ENCODE measurements at regions not wholly inside any gene's neighbourhood (a gene's known extent, or its start where the extent isn't known, plus 50 kb on each side); places are given as distances from the start of the nearest gene placed in this dataset.
"Not testable (repeated sequence)": the region's sequence is repeated elsewhere in the genome, so short reads cannot be mapped to it uniquely, and the experiment has no call there.

- DNase-seq: no peak
Measured at GRCh38 chr10:123381224-123381623, 227.0 kb downstream of the BUB3 start.

DNA sequence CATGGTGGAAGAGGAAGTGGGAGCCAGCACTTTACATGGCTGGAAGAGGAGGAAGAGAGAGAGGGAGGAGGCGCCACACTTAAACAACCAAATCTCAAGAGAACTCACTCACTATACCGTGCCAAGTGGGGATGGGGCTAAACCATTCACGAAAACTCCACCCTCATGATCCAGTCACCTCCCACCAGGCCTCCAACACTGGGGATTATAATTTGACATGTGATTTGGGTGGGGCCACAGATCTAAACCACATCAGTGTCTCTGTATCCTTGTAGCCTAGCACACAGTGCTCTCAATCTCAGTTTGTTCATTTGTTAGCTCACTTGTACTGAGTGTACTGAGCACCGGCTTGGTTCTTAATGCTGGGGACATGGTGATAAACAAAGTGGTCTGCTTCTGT lies 228.3 kb downstream of the BUB3 start:
- DNase-seq: no peak

GRCh38 chr10:123385508-123386080 lies 231.4 kb downstream of the BUB3 start:
- no peak for DNase-seq

DNA sequence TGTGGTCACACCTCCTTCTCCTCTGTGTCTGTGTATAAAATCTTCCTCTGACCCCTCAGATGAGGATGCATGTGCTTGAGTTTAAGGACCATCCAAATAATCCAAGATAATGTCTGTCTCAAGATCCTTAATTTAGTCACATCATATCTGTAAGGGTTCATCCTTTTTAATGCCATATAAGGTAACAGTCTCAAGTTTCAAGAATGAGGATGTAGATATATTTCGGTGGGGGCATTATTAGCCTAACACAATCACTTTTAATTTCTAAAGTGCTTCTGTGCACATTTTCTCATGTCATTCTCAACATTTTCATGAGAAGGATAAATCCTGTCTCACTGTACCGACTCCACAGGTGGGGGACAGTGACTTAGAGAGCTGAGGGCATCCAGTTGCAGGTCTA lies 235.3 kb downstream of the BUB3 start:
- no peak for DNase-seq

- no peak for DNase-seq
Measured at GRCh38 chr10:123390332-123390731, 236.1 kb downstream of the BUB3 start.

GRCh38 chr10:123390874-123391273 lies 236.7 kb downstream of the BUB3 start:
- DNase-seq: no peak

DNA sequence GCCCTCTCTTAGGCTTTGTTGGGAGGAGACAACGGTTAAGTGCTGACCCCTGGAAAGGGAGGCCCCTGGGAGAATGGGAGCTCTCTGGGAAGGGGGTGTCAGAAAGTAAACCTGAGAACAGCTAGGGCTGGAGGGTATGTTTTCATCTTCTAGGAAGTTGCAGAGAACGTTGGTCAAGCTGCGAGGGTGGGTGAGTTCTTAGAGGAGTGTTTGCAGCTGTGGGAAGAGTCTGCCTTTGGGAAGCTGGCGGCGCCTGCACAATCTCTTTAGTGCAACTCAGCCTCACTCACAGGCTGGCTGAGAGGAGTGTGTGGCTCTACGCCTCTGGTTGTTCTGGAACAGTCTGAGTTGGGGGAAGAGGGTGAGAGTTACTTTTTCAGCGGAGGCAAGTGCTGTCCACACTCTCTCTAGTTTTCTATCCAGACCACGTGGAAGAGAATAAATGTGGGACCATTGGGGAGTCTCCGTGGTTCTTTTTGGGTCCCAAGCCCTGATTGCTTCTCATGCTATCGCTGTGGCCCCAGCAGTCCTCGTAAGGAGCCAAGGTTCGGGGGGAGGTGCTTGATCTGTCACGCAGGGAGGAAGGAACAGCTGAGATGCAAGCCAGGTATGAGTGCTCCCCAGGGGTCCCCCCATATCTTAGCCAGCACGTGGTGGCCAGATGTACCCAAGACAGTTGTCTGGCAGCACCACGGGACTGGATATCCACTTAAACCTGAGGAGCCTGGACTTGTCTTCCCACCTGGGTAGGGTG lies 237.2 kb downstream of the BUB3 start:
- DNase-seq: no peak

GRCh38 chr10:123392182-123392963 lies 238.2 kb downstream of the BUB3 start:
- no peak for DNase-seq

- no peak for DNase-seq
Measured at GRCh38 chr10:123393170-123393569, 239.0 kb downstream of the BUB3 start.

DNA sequence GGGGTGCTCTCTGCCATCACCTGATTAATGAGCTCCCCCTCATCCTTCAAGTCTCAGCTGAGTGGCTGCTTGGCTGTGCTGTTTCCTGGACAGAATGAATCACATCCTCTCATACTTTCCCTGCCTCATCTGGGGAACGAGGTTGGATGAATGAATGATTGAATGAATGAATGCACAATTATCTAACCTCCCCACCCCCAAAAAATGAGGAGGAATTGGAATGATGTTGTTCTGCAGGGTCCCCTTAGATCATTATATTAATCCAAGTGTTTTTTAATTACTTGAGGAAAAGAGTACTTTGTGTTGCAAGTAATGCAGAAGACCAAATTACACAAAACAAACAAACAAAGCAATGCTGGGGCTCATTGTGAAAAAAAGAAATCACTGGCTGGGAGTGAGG lies 240.2 kb downstream of the BUB3 start:
- DNase-seq: no peak

GRCh38 chr10:123395234-123395633 lies 241.0 kb downstream of the BUB3 start:
- DNase-seq: not testable (repeated sequence)

GRCh38 chr10:123395906-123396305 lies 241.7 kb downstream of the BUB3 start:
- no peak for DNase-seq

- no peak for DNase-seq
Measured at GRCh38 chr10:123398180-123398591, 244.0 kb downstream of the BUB3 start.

- DNase-seq: no peak
Measured at GRCh38 chr10:123398756-123399155, 244.6 kb downstream of the BUB3 start.

DNA sequence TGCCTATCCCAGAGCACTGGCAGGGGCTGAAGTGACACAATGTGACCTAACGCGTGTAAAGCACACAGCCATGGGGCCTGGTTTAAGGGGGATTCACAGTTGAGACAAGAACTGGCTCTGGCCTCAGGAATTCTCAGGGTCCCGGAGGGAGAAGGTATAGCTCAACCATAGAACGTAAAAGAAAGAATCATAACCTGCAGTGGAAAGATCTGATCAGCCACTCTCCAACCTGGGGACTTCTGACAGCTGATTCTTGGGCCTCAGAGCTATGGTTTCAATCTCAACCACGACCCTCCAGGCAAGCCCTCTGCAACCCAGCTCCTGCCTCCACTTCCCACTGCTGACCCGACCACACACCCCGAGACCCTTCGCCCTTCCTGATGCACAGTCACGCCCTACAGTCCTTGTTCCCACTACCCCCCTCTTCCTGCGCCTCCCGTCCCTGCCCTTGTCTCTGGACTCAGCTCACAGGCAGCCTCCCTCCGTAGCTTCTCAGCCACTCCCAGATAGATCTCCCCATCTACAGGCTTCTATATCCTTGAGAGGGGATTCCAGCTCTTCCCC lies 245.2 kb downstream of the BUB3 start:
- DNase-seq: no peak

DNA sequence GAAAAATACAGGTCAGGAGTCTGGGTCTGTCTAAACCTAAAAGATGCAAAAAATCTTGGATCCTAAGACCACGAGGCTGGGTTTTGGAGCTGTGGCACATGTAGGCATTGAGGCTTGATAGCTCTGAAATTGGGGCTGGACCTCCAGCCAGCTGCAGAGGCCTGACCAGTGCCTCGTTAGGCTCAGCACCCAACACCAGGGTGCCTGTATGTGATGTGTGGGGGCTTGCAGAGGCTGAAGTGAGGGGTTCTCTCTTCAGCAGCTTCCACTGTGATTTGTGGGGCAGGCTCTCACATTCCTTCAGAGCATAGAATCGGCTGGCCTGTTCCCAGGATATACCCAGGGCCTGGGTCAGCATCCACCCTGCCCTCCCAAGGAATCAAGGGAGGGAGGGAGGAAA lies 247.8 kb downstream of the BUB3 start:
- no peak for DNase-seq

- DNase-seq: no peak
Measured at GRCh38 chr10:123402656-123403055, 248.5 kb downstream of the BUB3 start.

- no peak for DNase-seq
Measured at GRCh38 chr10:123404357-123404756, 250.2 kb downstream of the BUB3 start.

- no peak for DNase-seq
Measured at GRCh38 chr10:123408660-123409059, 254.5 kb downstream of the BUB3 start.

DNA sequence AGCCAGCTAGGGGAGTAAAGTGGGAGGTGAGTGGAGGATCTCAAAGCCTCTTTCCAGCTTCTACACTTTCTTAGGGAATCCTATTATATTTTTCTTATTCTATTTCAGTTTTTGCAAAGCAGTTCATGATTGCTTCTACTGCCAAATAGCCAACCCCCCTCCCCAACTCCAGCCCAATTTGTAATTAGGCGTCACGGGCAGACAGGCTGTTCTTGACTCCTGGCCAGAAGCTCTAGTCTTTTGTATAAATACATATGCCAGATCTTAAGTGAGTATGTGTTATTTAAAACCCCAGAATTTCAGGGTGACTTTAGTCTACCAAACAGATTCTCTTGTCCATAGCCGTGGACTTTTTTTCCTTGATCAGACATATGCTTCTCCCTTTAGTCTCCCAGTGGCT lies 255.2 kb downstream of the BUB3 start:
- DNase-seq: no peak

DNA sequence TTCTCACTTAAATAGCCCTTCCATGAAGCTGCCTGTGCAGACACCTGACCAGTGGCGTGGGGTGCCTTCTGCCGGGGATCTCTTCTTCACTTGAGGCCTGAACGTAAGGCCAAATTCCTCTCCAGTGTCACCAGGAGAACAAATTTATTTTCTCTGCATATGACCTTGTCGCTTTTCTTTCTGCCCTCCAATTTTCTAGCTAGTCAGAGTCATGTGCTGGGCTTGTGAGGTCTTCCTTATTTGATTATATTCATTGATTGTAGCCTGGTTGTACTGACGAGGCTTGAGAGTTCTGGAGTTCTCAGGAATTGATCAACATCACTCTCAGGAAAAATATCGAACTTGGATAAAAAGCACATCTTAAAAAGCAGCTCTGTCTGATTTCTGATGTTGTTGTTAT lies 255.7 kb downstream of the BUB3 start:
- DNase-seq: no peak

DNA sequence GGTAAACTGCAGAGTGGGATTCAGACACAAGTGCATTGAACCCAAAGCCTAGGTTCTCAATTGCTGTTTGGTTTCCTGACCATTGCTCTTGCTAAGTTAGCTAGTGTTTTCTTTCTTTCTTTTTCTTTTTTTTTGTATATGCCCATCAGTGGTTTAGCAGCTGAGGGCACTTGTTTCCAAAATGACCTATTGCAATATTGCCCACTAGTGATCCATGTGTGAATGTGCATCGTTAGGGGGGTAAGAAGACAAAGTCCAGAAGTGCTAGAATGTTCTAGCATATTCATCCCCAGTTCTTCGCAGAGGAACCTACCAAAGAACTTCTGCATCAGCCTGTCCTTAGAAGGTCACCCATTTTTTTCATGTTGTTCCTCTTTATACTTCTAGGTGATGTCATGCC lies 252.8 kb upstream of the GPR26 start:
- DNase-seq: no peak

DNA sequence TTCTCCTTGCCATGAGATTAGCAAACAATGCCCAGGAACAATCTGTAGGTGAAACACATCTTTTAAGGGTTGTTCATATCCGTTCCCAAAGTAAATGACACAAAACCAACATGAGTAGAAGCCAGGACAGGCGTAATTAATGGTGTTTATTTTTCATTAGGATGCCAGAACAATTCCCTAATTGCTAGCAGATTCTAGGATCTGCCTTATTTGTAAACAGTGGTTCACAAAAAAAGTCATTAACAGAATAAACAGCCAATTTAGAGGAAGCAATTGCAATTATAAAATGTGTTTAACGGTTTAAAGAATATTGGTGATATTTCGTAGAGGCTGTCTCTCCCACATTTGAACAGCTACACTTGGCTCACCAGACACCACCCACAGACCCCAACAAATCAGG lies 250.6 kb upstream of the GPR26 start:
- no peak for DNase-seq

DNA sequence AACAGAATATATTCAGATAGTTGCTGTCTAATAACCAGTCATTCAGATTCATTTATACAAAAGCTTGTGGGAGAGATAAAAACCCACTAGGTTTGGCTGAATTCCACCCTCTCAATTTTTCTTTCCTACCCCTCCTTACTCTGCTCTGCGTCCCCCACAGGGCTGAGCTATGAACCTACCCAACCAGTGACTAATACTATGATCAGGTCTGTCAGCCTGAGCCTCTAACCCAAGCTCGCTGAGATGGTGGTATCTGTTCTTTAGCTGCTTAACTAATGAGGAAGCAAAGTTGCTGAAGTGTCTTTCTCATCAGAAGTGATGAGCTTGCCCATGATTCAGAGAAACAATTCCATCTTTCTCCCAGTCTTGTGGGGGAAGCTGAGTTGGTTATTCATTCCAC lies 248.7 kb upstream of the GPR26 start:
- no peak for DNase-seq

All from NCI-H774 (cell line).